Middle frontal gyrus (tissue), 1 donor: ENCODE measurements at regions not wholly inside any gene's neighbourhood (a gene's known extent, or its start where the extent isn't known, plus 50 kb on each side); places are given as distances from the start of the nearest gene placed in this dataset.

ENCODE experiments used
- DNase-seq: peaks from one replicate; pipeline ENCODE4 v3.0.0-alpha.2; 2015; ENCODE audit warnings: low spot score; ENCODE audit errors: extremely low spot score

- DNase-seq, result no peak
Observed at GRCh38 chr2:42935692-42936671, 143.6 kb upstream of the HAAO start.

GRCh38 chr2:42934580-42935186 lies 142.3 kb upstream of the HAAO start:
- no peak for DNase-seq

- no peak for DNase-seq
Observed at GRCh38 chr2:42933824-42934254, 141.5 kb upstream of the HAAO start.

GRCh38 chr2:42932271-42933151 lies 140.1 kb upstream of the HAAO start:
- no peak for DNase-seq

- DNase-seq, result no peak
Observed at GRCh38 chr2:42931818-42932195, 139.4 kb upstream of the HAAO start.

GRCh38 chr2:42931146-42931817 lies 138.9 kb upstream of the HAAO start:
- no peak for DNase-seq

- DNase-seq, result no peak
Observed at GRCh38 chr2:42930025-42930581, 137.7 kb upstream of the HAAO start.

- no peak for DNase-seq
Observed at GRCh38 chr2:42929546-42930024, 137.2 kb upstream of the HAAO start.

GRCh38 chr2:42928692-42929545 lies 136.5 kb upstream of the HAAO start:
- no peak for DNase-seq

- no peak for DNase-seq
Observed at GRCh38 chr2:42928161-42928691, 135.8 kb upstream of the HAAO start.

GRCh38 chr2:42927334-42928160 lies 135.2 kb upstream of the HAAO start:
- no peak for DNase-seq

- DNase-seq, result no peak
Observed at GRCh38 chr2:42926434-42927333, 134.3 kb upstream of the HAAO start.

GRCh38 chr2:42925742-42926433 lies 133.5 kb upstream of the HAAO start:
- no peak for DNase-seq

GRCh38 chr2:42924418-42924886 lies 132.1 kb upstream of the HAAO start:
- DNase-seq, result no peak

- no peak for DNase-seq
Observed at GRCh38 chr2:42923580-42924417, 131.4 kb upstream of the HAAO start.
